H1 (cell line): ENCODE measurements at regions not wholly inside any gene's neighbourhood (a gene's known extent, or its start where the extent isn't known, plus 50 kb on each side); places are given as distances from the start of the nearest gene placed in this dataset.

Source experiments
- CTCF ChIA-PET: fragments of 300-600 bp; sonication (Branson Sonifier 250); formaldehyde crosslinking; loops from one replicate; lab custom pipeline; 2021; ENCODE audit not compliant: partially characterized antibody; lab: Charles Lee
- POLR2A ChIA-PET: fragments of 300-600 bp; sonication (Branson Sonifier 250); formaldehyde crosslinking; loops from one replicate; lab custom pipeline; 2021; ENCODE audit warnings: inconsistent platforms; ENCODE audit not compliant: partially characterized antibody; lab: Charles Lee
- DNase-seq, 2 experiments: peaks; one replicate each; pipeline versions ENCODE4 v3.0.0 to v3.0.0-alpha.2; 2010 to 2022; ENCODE audit warnings: low spot score in 2 of 2, low read depth in 1 of 2, mixed read lengths in 1 of 2
- FAIRE-seq: peaks from 2 replicates; lab custom pipeline; 2011; peaks lifted over from hg19 to GRCh38; lab: Jason Lieb, UNC
- H2AFZ ChIP-seq: 2 replicates; pipeline ENCODE4 v1.8.1; 2012; ENCODE audit warnings: low read length, inconsistent platforms
- H2AK5ac ChIP-seq: 2 replicates; pipeline ENCODE4 v1.6.1; 2013; ENCODE audit warnings: low read depth, low read length
- H2BK120ac ChIP-seq: replicated peaks from 2 replicates; pipeline ENCODE3; 2013; ENCODE audit warnings: low read depth, low read length, inconsistent platforms
- H2BK12ac ChIP-seq: 2 replicates; pipeline ENCODE4 v1.6.1; 2013; ENCODE audit warnings: low read depth, low read length
- H2BK15ac ChIP-seq: 2 replicates; pipeline ENCODE4 v1.6.1; 2013; ENCODE audit warnings: low read length
- H2BK20ac ChIP-seq: 2 replicates; pipeline ENCODE4 v1.6.1; 2013; ENCODE audit warnings: low read length
- H2BK5ac ChIP-seq: 2 replicates; pipeline ENCODE4 v1.6.1; 2013; ENCODE audit warnings: low read depth, low read length
- H3K14ac ChIP-seq: 2 replicates; pipeline ENCODE4 v1.6.1; 2013; ENCODE audit warnings: inconsistent platforms; ENCODE audit not compliant: insufficient read length
- H3K18ac ChIP-seq: 2 replicates; pipeline ENCODE4 v1.6.1; 2013; ENCODE audit warnings: low read length; ENCODE audit errors: extremely low read depth
- H3K23ac ChIP-seq: 2 replicates; pipeline ENCODE4 v1.6.1; 2013; ENCODE audit warnings: inconsistent platforms; ENCODE audit not compliant: insufficient read length
- H3K23me2 ChIP-seq: 2 replicates; pipeline ENCODE4 v1.6.1; 2013; ENCODE audit warnings: low read depth, low read length
- H3K27ac ChIP-seq: 2 replicates; pipeline ENCODE4 v1.6.1; 2011; ENCODE audit warnings: low read depth, low read length, inconsistent platforms
- H3K27me3 ChIP-seq, 4 experiments: replicated peaks in 1 of 4; 1 replicate in 1 of 4; 2 replicates in 3 of 4; pipeline versions ENCODE4 v1.6.1 to v1.8.1; 2011 to 2013; ENCODE audit warnings: low read length in 3 of 4, mild to moderate bottlenecking in 3 of 4, inconsistent platforms in 2 of 4, mixed read lengths in 2 of 4, moderate library complexity in 1 of 4; ENCODE audit not compliant: control insufficient read depth in 3 of 4, insufficient read depth in 3 of 4; ENCODE audit errors: extremely low read depth in 1 of 4
- H3K36me3 ChIP-seq, 4 experiments: 2 replicates each; pipeline versions ENCODE4 v1.6.1 to v1.8.1; 2011 to 2013; ENCODE audit warnings: mild to moderate bottlenecking in 4 of 4, low read length in 3 of 4, moderate library complexity in 2 of 4, control low read depth in 1 of 4, inconsistent platforms in 1 of 4; ENCODE audit not compliant: insufficient read depth in 4 of 4, control insufficient read depth in 2 of 4
- H3K4ac ChIP-seq: replicated peaks from 2 replicates; pipeline ENCODE3; 2013; ENCODE audit warnings: low read length, low read depth, mixed read lengths, inconsistent platforms; ENCODE audit not compliant: insufficient read length
- H3K4me1 ChIP-seq, 4 experiments: replicated peaks in 1 of 4; 1 replicate in 1 of 4; 2 replicates in 3 of 4; pipeline versions ENCODE4 v1.6.1 to v1.8.1; 2011 to 2013; ENCODE audit warnings: low read length in 3 of 4, inconsistent platforms in 2 of 4, mixed read lengths in 1 of 4; ENCODE audit not compliant: insufficient read depth in 4 of 4, control insufficient read depth in 3 of 4
- H3K4me2 ChIP-seq, 2 experiments: 2 replicates each; pipeline versions ENCODE4 v1.6.1 to v1.8.1; 2011 to 2013; ENCODE audit warnings: low read depth in 2 of 2, low read length in 2 of 2, control low read depth in 1 of 2, inconsistent platforms in 1 of 2, mild to moderate bottlenecking in 1 of 2; ENCODE audit not compliant: insufficient read depth in 1 of 2
- H3K4me3 ChIP-seq, 4 experiments: fragments of 200-600, 300-600 bp in 1 of 4; sonication (generic), shearing (Covaris generic), sonication (Bioruptor Twin) in 1 of 4; 2 replicates each; pipeline versions ENCODE4 v1.5.1 to v1.8.1; 2011 to 2016; ENCODE audit warnings: low read length in 4 of 4, low read depth in 3 of 4, control low read depth in 2 of 4, inconsistent platforms in 2 of 4, mild to moderate bottlenecking in 2 of 4, mixed read lengths in 1 of 4, moderate library complexity in 1 of 4; ENCODE audit not compliant: insufficient read depth in 2 of 4; ENCODE audit errors: extremely low read depth in 1 of 4
- H3K56ac ChIP-seq: replicated peaks from 2 replicates; pipeline ENCODE3; 2013; ENCODE audit warnings: low read depth, mild to moderate bottlenecking, mixed read lengths, low read length, inconsistent platforms; ENCODE audit not compliant: insufficient read length
- H3K79me1 ChIP-seq: 2 replicates; pipeline ENCODE4 v1.6.1; 2013; ENCODE audit warnings: low read depth, low read length, control low read depth
- H3K79me2 ChIP-seq, 2 experiments: 2 replicates each; pipeline versions ENCODE4 v1.6.1 to v1.8.1; 2012 to 2013; ENCODE audit warnings: low read length in 2 of 2, mild to moderate bottlenecking in 2 of 2, inconsistent platforms in 1 of 2; ENCODE audit not compliant: insufficient read depth in 2 of 2, control insufficient read depth in 1 of 2
- H3K9ac ChIP-seq, 4 experiments: replicated peaks in 1 of 4; 1 replicate in 1 of 4; 2 replicates in 3 of 4; pipeline versions ENCODE4 v1.6.1 to v1.8.1; 2011 to 2013; ENCODE audit warnings: low read depth in 3 of 4, low read length in 3 of 4, control low read depth in 2 of 4, mild to moderate bottlenecking in 2 of 4, moderate library complexity in 2 of 4, inconsistent platforms in 1 of 4; ENCODE audit errors: extremely low read depth in 1 of 4
- H3K9me3 ChIP-seq, 2 experiments: 2 replicates each; pipeline versions ENCODE4 v1.6.1 to v1.8.1; 2012 to 2013; ENCODE audit warnings: mild to moderate bottlenecking in 2 of 2, moderate library complexity in 2 of 2, control low read depth in 1 of 2, inconsistent platforms in 1 of 2, low read depth in 1 of 2, low read length in 1 of 2, mixed read lengths in 1 of 2; ENCODE audit not compliant: insufficient read depth in 2 of 2
- H4K20me1 ChIP-seq, 2 experiments: replicated peaks in 1 of 2; 2 replicates each; pipeline versions ENCODE3 to v1.8.1; 2011 to 2013; ENCODE audit warnings: inconsistent platforms in 2 of 2, low read length in 2 of 2, mild to moderate bottlenecking in 1 of 2; ENCODE audit not compliant: insufficient read depth in 2 of 2, control insufficient read depth in 1 of 2
- H4K5ac ChIP-seq: 2 replicates; pipeline ENCODE4 v1.6.1; 2013; ENCODE audit warnings: low read length, low read depth, mixed read lengths, inconsistent platforms; ENCODE audit not compliant: insufficient read length
- H4K8ac ChIP-seq: 2 replicates; pipeline ENCODE4 v1.8.0; 2013; ENCODE audit warnings: mild to moderate bottlenecking, moderate library complexity, low read length, inconsistent platforms; ENCODE audit not compliant: insufficient read depth; ENCODE audit errors: extremely low read depth
- H4K91ac ChIP-seq: replicated peaks from 2 replicates; pipeline ENCODE3; 2013; ENCODE audit warnings: low read length, mixed read lengths, inconsistent platforms; ENCODE audit not compliant: insufficient read length
- PHF8 ChIP-seq: fragments of 200-600 bp; sonication (generic); conservative IDR thresholded peaks from 2 replicates; pipeline ENCODE4 v1.7.1; 2012; ENCODE audit warnings: low read depth, mild to moderate bottlenecking, inconsistent platforms, low read length, moderate library complexity
- SIN3A ChIP-seq, 2 experiments: IDR thresholded peaks in 1 of 2; conservative IDR thresholded peaks in 1 of 2; 2 replicates each; pipeline ENCODE4 v1.6.1; 2011 to 2012; ENCODE audit warnings: low read length in 2 of 2, improper control_type of control experiment in 1 of 2, low read depth in 1 of 2, mild to moderate bottlenecking in 1 of 2
- ZNF274 ChIP-seq: IDR thresholded peaks from 2 replicates; pipeline ENCODE4 v1.7.0; 2012; ENCODE audit warnings: low read length, borderline replicate concordance; ENCODE audit errors: extremely low read depth
- WGBS, 2 experiments: shearing (Covaris generic) in 1 of 2; methylation state at CpG; one replicate each; pipeline versions ENCODE4 v1.1.6 to v1.1.7; 2013 to 2015; ENCODE audit warnings: low lambda C conversion rate in 2 of 2, mixed read lengths in 2 of 2, inconsistent platforms in 1 of 2, low coverage in 1 of 2, missing lambda C conversion rate in 1 of 2; ENCODE audit not compliant: insufficient replicate concordance in 2 of 2, insufficient coverage in 1 of 2, insufficient read length in 1 of 2; ENCODE audit errors: extremely low coverage in 1 of 2, missing lambda C conversion rate in 1 of 2; 5-methylcytosine and 5-hydroxymethylcytosine counted together

- no peak overlapping the region for H2BK120ac ChIP-seq
- POLR2A ChIA-PET = no interaction called here
- no peak overlapping the region for H4K5ac ChIP-seq
- no peak overlapping the region for H2AFZ ChIP-seq
- no peaks in the 10 kb centered on the region for H3K79me2 ChIP-seq
- H2BK12ac ChIP-seq = no peak overlapping the region
- H2BK5ac ChIP-seq = no peak overlapping the region
- H4K20me1 ChIP-seq = no peaks in the 10 kb centered on the region
- no peak overlapping the region for H2BK20ac ChIP-seq
- H3K36me3 ChIP-seq = no peaks in the 10 kb centered on the region
- H3K79me1 ChIP-seq = no peaks in the 10 kb centered on the region
- no peak overlapping the region for H4K8ac ChIP-seq
- WGBS, 2 experiments = 93% methylated on average over 4 of the region's 4 CpGs; no CpG with 5 or more reads in 1 of the 2 experiments
- FAIRE-seq (no peak), DNase-seq (no peak)
- H3K4me3 ChIP-seq = no peak overlapping the region
- no peaks in the 10 kb centered on the region for H3K4me1 ChIP-seq
- H3K27me3 ChIP-seq = no peaks in the 10 kb centered on the region
- H2BK15ac ChIP-seq = no peak overlapping the region
- H3K56ac ChIP-seq = no peak overlapping the region
- H3K9me3 ChIP-seq = no peaks in the 10 kb centered on the region
- H3K14ac ChIP-seq = no peak overlapping the region
- no peak overlapping the region for H3K18ac ChIP-seq
- no peak overlapping the region for H3K4me2 ChIP-seq
- H3K9ac ChIP-seq = no peak overlapping the region
- no peak overlapping the region for H2AK5ac ChIP-seq
- H3K23ac ChIP-seq = no peak overlapping the region
- no peaks in the 10 kb centered on the region for H3K23me2 ChIP-seq
- H3K4ac ChIP-seq = no peak overlapping the region
- H3K27ac ChIP-seq = no peak overlapping the region
- CTCF ChIA-PET = interaction anchor here (1.3 kb wide), 1 partner anchor 11 kb away, joined by 10 read pairs; no protein-coding TSS in a partner anchor
- H4K91ac ChIP-seq = no peak overlapping the region
- no peak for TF ChIP-seq PHF8
- no peak for TF ChIP-seq ZNF274
- no peak for TF ChIP-seq SIN3A (conservative IDR thresholded peaks at IDR 0.05 in 1 of 2, IDR thresholded peaks at IDR 0.05 in 1 of 2; ENCODE audit: low read depth in 1 of 2, low read length in 2 of 2)
Observed at GRCh38 chr11:97336064-97336463, 946.3 kb downstream of the JRKL start.
